HG03432 (cell line): ENCODE measurements at regions not wholly inside any gene's neighbourhood (a gene's known extent, or its start where the extent isn't known, plus 50 kb on each side); places are given as distances from the start of the nearest gene placed in this dataset.
"Not testable (repeated sequence)": the region's sequence is repeated elsewhere in the genome, so short reads cannot be mapped to it uniquely, and the experiment has no call there.

ENCODE experiments used
- ATAC-seq: cut with Tn5 transposase; IDR thresholded peaks from one replicate; pipeline ENCODE4 v1.9.1; 2021; ENCODE audit warnings: mild to moderate bottlenecking, moderate library complexity; ENCODE audit not compliant: unreplicated experiment

GRCh38 chr6:6930223-6930880 is 177.4 kb upstream of the RREB1 start:
- ATAC-seq = no peak

GRCh38 chr6:6931071-6932025 is 176.4 kb upstream of the RREB1 start:
- no peak for ATAC-seq

GRCh38 chr6:6932341-6932740 is 175.4 kb upstream of the RREB1 start:
- ATAC-seq = no peak

- no peak for ATAC-seq
Observed at GRCh38 chr6:6932968-6933367, 174.8 kb upstream of the RREB1 start.

- ATAC-seq = no peak
Observed at GRCh38 chr6:6940031-6941025, 167.4 kb upstream of the RREB1 start.

GRCh38 chr6:6941201-6941600 is 166.6 kb upstream of the RREB1 start:
- no peak for ATAC-seq

GRCh38 chr6:6942091-6942490 is 165.7 kb upstream of the RREB1 start:
- ATAC-seq = no peak

GRCh38 chr6:6942831-6943230 is 164.9 kb upstream of the RREB1 start:
- peak; percentile 85 for ATAC-seq

GRCh38 chr6:6943421-6943820 is 164.3 kb upstream of the RREB1 start:
- peak; percentile 22 for ATAC-seq

GRCh38 chr6:6946206-6947155 is 161.3 kb upstream of the RREB1 start:
- no peak for ATAC-seq

GRCh38 chr6:6950373-6951145 is 157.2 kb upstream of the RREB1 start:
- ATAC-seq = no peak

GRCh38 chr6:6951355-6951754 is 156.4 kb upstream of the RREB1 start:
- ATAC-seq = no peak

- ATAC-seq = no peak
Observed at GRCh38 chr6:6952484-6952883, 155.3 kb upstream of the RREB1 start.

- not testable (repeated sequence) for ATAC-seq
Observed at GRCh38 chr6:6952927-6953326, 154.8 kb upstream of the RREB1 start.

GRCh38 chr6:6960571-6961251 is 147.1 kb upstream of the RREB1 start:
- no peak for ATAC-seq

- ATAC-seq = no peak
Observed at GRCh38 chr6:6962086-6962485, 145.7 kb upstream of the RREB1 start.

GRCh38 chr6:6962699-6963098 is 145.1 kb upstream of the RREB1 start:
- ATAC-seq = no peak

- ATAC-seq = not testable (repeated sequence)
Observed at GRCh38 chr6:6963390-6963789, 144.4 kb upstream of the RREB1 start.
